H9 (cell line): ENCODE measurements at regions not wholly inside any gene's neighbourhood (a gene's known extent, or its start where the extent isn't known, plus 50 kb on each side); places are given as distances from the start of the nearest gene placed in this dataset.

ENCODE experiments used
- DNase-seq: peaks from one replicate; pipeline ENCODE4 v3.0.0-alpha.2; 2017
- H2AFZ ChIP-seq: one replicate; pipeline ENCODE4 v1.6.1; 2013; ENCODE audit warnings: mild to moderate bottlenecking, low read length, control low read depth, moderate library complexity
- H2AK5ac ChIP-seq: 2 replicates; pipeline ENCODE4 v1.6.1; 2013; ENCODE audit warnings: low read length, control low read depth, mixed read lengths; ENCODE audit not compliant: insufficient read length
- H2BK120ac ChIP-seq: one replicate; pipeline ENCODE4 v1.6.1; 2013; ENCODE audit warnings: low read depth, mild to moderate bottlenecking, low read length, control low read depth, inconsistent platforms; ENCODE audit not compliant: poor library complexity, severe bottlenecking
- H2BK12ac ChIP-seq: 2 replicates; pipeline ENCODE4 v1.6.1; 2013; ENCODE audit warnings: low read length, control low read depth, mixed read lengths, low read depth; ENCODE audit not compliant: insufficient read length
- H2BK15ac ChIP-seq: 2 replicates; pipeline ENCODE4 v1.6.1; 2013; ENCODE audit warnings: low read depth, low read length, control low read depth
- H2BK20ac ChIP-seq: one replicate; pipeline ENCODE4 v1.6.1; 2013; ENCODE audit warnings: low read depth, mild to moderate bottlenecking, low read length, control low read depth, inconsistent platforms; ENCODE audit not compliant: poor library complexity, severe bottlenecking
- H2BK5ac ChIP-seq: 2 replicates; pipeline ENCODE4 v1.6.1; 2013; ENCODE audit warnings: low read length, control low read depth, mixed read lengths; ENCODE audit not compliant: insufficient read length
- H3K14ac ChIP-seq: 2 replicates; pipeline ENCODE4 v1.6.1; 2013; ENCODE audit warnings: low read length, control low read depth; ENCODE audit not compliant: insufficient read depth
- H3K18ac ChIP-seq: 2 replicates; pipeline ENCODE4 v1.6.1; 2013; ENCODE audit warnings: low read depth, mild to moderate bottlenecking, mixed read lengths, low read length, control low read depth; ENCODE audit not compliant: insufficient read length
- H3K23ac ChIP-seq: 2 replicates; pipeline ENCODE4 v1.6.1; 2013; ENCODE audit warnings: low read length, control low read depth, mixed read lengths, low read depth; ENCODE audit not compliant: insufficient read length
- H3K23me2 ChIP-seq: 2 replicates; pipeline ENCODE4 v1.6.1; 2013; ENCODE audit warnings: low read depth, mild to moderate bottlenecking, mixed read lengths, low read length, control low read depth; ENCODE audit not compliant: insufficient read length, poor library complexity, severe bottlenecking
- H3K27ac ChIP-seq: 2 replicates; pipeline ENCODE4 v1.5.1; 2013; ENCODE audit warnings: low read length, control low read depth, mixed read lengths, low read depth; ENCODE audit not compliant: insufficient read length
- H3K27me3 ChIP-seq: 2 replicates; pipeline ENCODE4 v1.6.1; 2013; ENCODE audit warnings: low read length, control low read depth, inconsistent platforms; ENCODE audit not compliant: insufficient read depth
- H3K4ac ChIP-seq: 2 replicates; pipeline ENCODE4 v1.6.1; 2013; ENCODE audit warnings: low read depth, mild to moderate bottlenecking, control low read depth, inconsistent platforms, low read length, moderate library complexity
- H3K4me1 ChIP-seq: 2 replicates; pipeline ENCODE4 v1.6.1; 2013; ENCODE audit warnings: low read length, control low read depth, inconsistent platforms; ENCODE audit not compliant: insufficient read depth
- H3K4me2 ChIP-seq: 2 replicates; pipeline ENCODE4 v1.6.1; 2013; ENCODE audit warnings: low read length, control low read depth, mixed read lengths; ENCODE audit not compliant: insufficient read length, insufficient read depth
- H3K56ac ChIP-seq: 2 replicates; pipeline ENCODE4 v1.6.1; 2013; ENCODE audit warnings: low read depth, mild to moderate bottlenecking, mixed read lengths, low read length, control low read depth; ENCODE audit not compliant: insufficient read length
- H3K79me1 ChIP-seq: 2 replicates; pipeline ENCODE4 v1.6.1; 2013; ENCODE audit warnings: low read depth, mild to moderate bottlenecking, moderate library complexity, low read length, control low read depth, inconsistent platforms; ENCODE audit not compliant: insufficient read depth, poor library complexity, severe bottlenecking
- H3K79me2 ChIP-seq: 2 replicates; pipeline ENCODE4 v1.6.1; 2013; ENCODE audit warnings: low read length, control low read depth, inconsistent platforms; ENCODE audit not compliant: insufficient read depth
- H3K9ac ChIP-seq: 2 replicates; pipeline ENCODE4 v1.6.1; 2013; ENCODE audit warnings: low read length, control low read depth, mixed read lengths; ENCODE audit not compliant: insufficient read length; ENCODE audit errors: extremely low read depth
- H3K9me3 ChIP-seq: one replicate; pipeline ENCODE4 v1.6.1; 2013; ENCODE audit warnings: low read depth, low read length, inconsistent platforms; ENCODE audit not compliant: control insufficient read depth
- H3T11ph ChIP-seq: one replicate; pipeline ENCODE4 v1.6.1; 2013; ENCODE audit warnings: mild to moderate bottlenecking, low read length, control low read depth, inconsistent platforms
- H4K20me1 ChIP-seq: one replicate; pipeline ENCODE4 v1.6.1; 2013; ENCODE audit not compliant: control insufficient read depth, insufficient read length, insufficient read depth
- H4K5ac ChIP-seq: 2 replicates; pipeline ENCODE4 v1.6.1; 2013; ENCODE audit warnings: low read depth, mild to moderate bottlenecking, mixed read lengths, low read length, control low read depth; ENCODE audit not compliant: insufficient read length
- H4K8ac ChIP-seq: replicated peaks from 2 replicates; pipeline ENCODE4 v1.6.1; 2013; ENCODE audit warnings: low read length, control low read depth, mixed read lengths, low read depth; ENCODE audit not compliant: insufficient read length
- H4K91ac ChIP-seq: 2 replicates; pipeline ENCODE4 v1.6.1; 2013; ENCODE audit warnings: low read depth, mild to moderate bottlenecking, moderate library complexity, mixed read lengths, low read length, control low read depth; ENCODE audit not compliant: insufficient read length
- H3K27ac Mint-ChIP-seq, 3 experiments: 2 replicates in 2 of 3; 3 replicates in 1 of 3; pipeline ENCODE4 v1.8.0; 2020 to 2021; ENCODE audit warnings: mixed read lengths in 3 of 3, mild to moderate bottlenecking in 1 of 3, moderate library complexity in 1 of 3
- H3K27me3 Mint-ChIP-seq: 2 replicates; pipeline ENCODE4 v1.8.0; 2021; ENCODE audit warnings: low read depth, mild to moderate bottlenecking, moderate library complexity, mixed read lengths
- H3K36me3 Mint-ChIP-seq, 3 experiments: 2 replicates in 2 of 3; 3 replicates in 1 of 3; pipeline ENCODE4 v1.8.0; 2020 to 2021; ENCODE audit warnings: low read depth in 3 of 3, mixed read lengths in 3 of 3; ENCODE audit not compliant: insufficient read depth in 1 of 3
- H3K4me1 Mint-ChIP-seq, 2 experiments: 2 replicates each; pipeline ENCODE4 v1.8.0; 2020; ENCODE audit warnings: mixed read lengths in 2 of 2
- H3K4me3 Mint-ChIP-seq, 2 experiments: 2 replicates in 1 of 2; 3 replicates in 1 of 2; pipeline ENCODE4 v1.8.0; 2020 to 2021; ENCODE audit warnings: mild to moderate bottlenecking in 2 of 2, mixed read lengths in 2 of 2, moderate library complexity in 1 of 2
- H3K9me3 Mint-ChIP-seq, 2 experiments: 2 replicates in 1 of 2; 3 replicates in 1 of 2; pipeline ENCODE4 v1.8.0; 2020; ENCODE audit warnings: mild to moderate bottlenecking in 2 of 2, mixed read lengths in 2 of 2, moderate library complexity in 1 of 2
- CTCF ChIP-seq: fragments of 200-600 bp; sonication (generic); conservative IDR thresholded peaks from 3 replicates; pipeline ENCODE4 v1.8.0; 2021; ENCODE audit warnings: antibody characterized with exemption, mild to moderate bottlenecking
- WGBS: extraction: QIAGEN DNeasy Blood & Tissue Kit; methylation state at CpG from one replicate; pipeline ENCODE4 v1.1.7; 2013; ENCODE audit warnings: missing lambda C conversion rate, low lambda C conversion rate, mixed read lengths; ENCODE audit not compliant: insufficient read length; ENCODE audit errors: extremely low coverage; 5-methylcytosine and 5-hydroxymethylcytosine counted together

GRCh38 chr2:186032102-186032738 is 293.6 kb downstream of the FSIP2 start:
- H3K27ac Mint-ChIP-seq, result no peak overlapping the region
- TF ChIP-seq CTCF, result no peak
- Histone ChIP-seq H4K8ac (no peak overlapping the region), H3T11ph (no peak overlapping the region), H3K9me3 (no peaks in the 10 kb centered on the region), H3K4ac (no peak overlapping the region), H3K79me2 (no peaks in the 10 kb centered on the region), H3K4me2 (no peak overlapping the region), H2BK5ac (no peak overlapping the region), H3K9ac (no peak overlapping the region), H2BK20ac (no peak overlapping the region), H2AK5ac (no peak overlapping the region), H3K27ac (no peak overlapping the region), H3K79me1 (no peaks in the 10 kb centered on the region), H4K91ac (no peak overlapping the region), H3K56ac (no peak overlapping the region), H4K5ac (no peak overlapping the region), H3K23ac (no peak overlapping the region), H3K23me2 (no peaks in the 10 kb centered on the region), H2BK15ac (no peak overlapping the region), H2BK12ac (no peak overlapping the region), H3K27me3 (no peaks in the 10 kb centered on the region), H3K4me1 (no peaks in the 10 kb centered on the region), H2AFZ (no peak overlapping the region), H3K18ac (no peak overlapping the region), H2BK120ac (no peak overlapping the region), H3K14ac (no peak overlapping the region), H4K20me1 (no peaks in the 10 kb centered on the region)
- no peaks in the 10 kb centered on the region for H3K4me1 Mint-ChIP-seq
- no peaks in the 10 kb centered on the region for H3K27me3 Mint-ChIP-seq
- no peak for DNase-seq
- no peaks in the 10 kb centered on the region for H3K36me3 Mint-ChIP-seq
- WGBS, result no CpG with 5 or more reads among the region's 2 CpGs
- no peaks in the 10 kb centered on the region for H3K9me3 Mint-ChIP-seq
- no peak overlapping the region for H3K4me3 Mint-ChIP-seq
